Hematopoietic multipotent progenitor cell treated with erythropoietin and hydrocortisone succinate and interleukin-3 and kit ligand, for 4 days (in vitro differentiated cells): ENCODE measurements at regions not wholly inside any gene's neighbourhood (a gene's known extent, or its start where the extent isn't known, plus 50 kb on each side); places are given as distances from the start of the nearest gene placed in this dataset.

Source experiments
- DNase-seq: peaks from one replicate; pipeline ENCODE4 v3.0.0-alpha.2; 2015

- DNase-seq = no peak
Measured at GRCh38 chr7:371779-372545, 82.0 kb downstream of the FOXL3 start.

- DNase-seq = no peak
Measured at GRCh38 chr7:372546-372931, 82.6 kb downstream of the FOXL3 start.

- DNase-seq = no peak
Measured at GRCh38 chr7:372932-373791, 83.2 kb downstream of the FOXL3 start.

GRCh38 chr7:373818-374705 lies 84.1 kb downstream of the FOXL3 start:
- DNase-seq = no peak

- DNase-seq = no peak
Measured at GRCh38 chr7:374706-375311, 84.8 kb downstream of the FOXL3 start.

GRCh38 chr7:375321-375831 lies 85.4 kb downstream of the FOXL3 start:
- DNase-seq = no peak

GRCh38 chr7:375901-376305 lies 85.9 kb downstream of the FOXL3 start:
- no peak for DNase-seq

- DNase-seq = no peak
Measured at GRCh38 chr7:376306-377079, 86.5 kb downstream of the FOXL3 start.

DNA sequence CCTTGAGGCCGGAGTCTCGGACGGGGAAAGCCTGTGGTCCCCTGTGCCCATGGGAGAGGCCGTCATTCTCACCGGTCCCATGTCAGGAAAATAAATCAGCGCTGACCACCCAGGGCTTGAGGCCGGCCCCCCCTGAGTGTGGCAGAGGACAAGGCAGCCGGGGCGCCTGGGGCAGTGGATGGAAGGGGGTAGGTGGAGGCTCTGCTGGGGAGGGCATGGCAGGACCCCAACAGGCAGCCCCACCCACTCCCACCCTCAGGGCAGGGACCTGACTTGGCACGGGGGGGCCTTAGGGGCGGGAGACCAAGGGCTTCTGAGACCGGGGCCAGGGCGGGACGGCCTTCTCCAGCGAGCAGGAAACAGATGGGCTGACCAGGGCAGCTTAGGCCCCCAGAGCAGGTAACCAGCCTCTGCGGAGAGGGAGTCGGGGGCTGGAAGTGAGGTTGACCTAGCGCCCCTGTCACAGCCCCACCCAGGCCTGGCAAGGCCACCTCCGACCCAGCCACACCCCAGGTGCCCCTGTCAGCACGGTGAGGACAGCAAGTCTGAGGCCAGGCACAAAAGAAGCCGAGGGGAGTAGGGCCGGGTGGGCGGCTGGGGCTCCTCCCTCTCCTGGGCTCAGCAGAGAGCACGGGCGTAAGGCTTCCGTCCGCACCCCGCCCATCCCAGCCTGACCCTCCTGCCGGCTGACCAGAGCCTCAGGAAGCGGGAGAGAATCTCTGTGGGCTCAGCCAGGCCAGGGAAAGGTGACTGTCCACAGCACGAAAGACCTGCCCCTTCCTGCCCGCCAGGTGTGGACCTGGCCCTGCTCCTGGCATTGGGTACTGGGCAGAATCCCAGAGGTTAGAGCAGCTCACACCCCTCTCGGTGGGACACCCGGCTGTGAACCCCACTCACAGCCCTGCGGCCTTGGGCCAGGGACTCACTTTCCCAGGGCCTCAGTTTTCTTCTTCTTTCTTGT lies 87.4 kb downstream of the FOXL3 start:
- DNase-seq = no peak

GRCh38 chr7:378041-378420 lies 88.1 kb downstream of the FOXL3 start:
- DNase-seq = no peak

- no peak for DNase-seq
Measured at GRCh38 chr7:378551-379455, 88.8 kb downstream of the FOXL3 start.

GRCh38 chr7:379456-380138 lies 89.6 kb downstream of the FOXL3 start:
- DNase-seq = no peak

- DNase-seq = no peak
Measured at GRCh38 chr7:380139-380485, 90.1 kb downstream of the FOXL3 start.

GRCh38 chr7:380711-381210 lies 90.8 kb downstream of the FOXL3 start:
- no peak for DNase-seq

- no peak for DNase-seq
Measured at GRCh38 chr7:381211-382042, 91.5 kb downstream of the FOXL3 start.

DNA sequence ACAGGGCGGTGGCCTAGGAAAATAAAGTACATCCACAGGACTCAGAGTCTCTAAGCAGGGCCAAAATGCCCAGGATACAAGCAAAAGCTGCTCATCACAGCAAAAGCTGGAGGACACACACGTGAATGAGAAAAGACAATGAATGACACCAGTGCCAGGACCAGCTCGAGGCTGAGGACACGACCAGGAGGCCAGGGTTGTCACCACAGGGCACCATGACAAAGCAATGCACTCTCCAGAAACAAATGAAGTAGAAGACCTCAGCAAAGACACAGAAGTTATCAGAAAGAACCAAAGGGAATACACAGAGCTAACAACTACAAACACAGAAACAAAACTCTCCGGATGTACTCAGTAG lies 92.1 kb downstream of the FOXL3 start:
- no peak for DNase-seq

- DNase-seq = no peak
Measured at GRCh38 chr7:386385-386784, 96.4 kb downstream of the FOXL3 start.
